ENCODE measurements at regions not wholly inside any gene's neighbourhood (a gene's known extent, or its start where the extent isn't known, plus 50 kb on each side); places are given as distances from the start of the nearest gene placed in this dataset.

DNA sequence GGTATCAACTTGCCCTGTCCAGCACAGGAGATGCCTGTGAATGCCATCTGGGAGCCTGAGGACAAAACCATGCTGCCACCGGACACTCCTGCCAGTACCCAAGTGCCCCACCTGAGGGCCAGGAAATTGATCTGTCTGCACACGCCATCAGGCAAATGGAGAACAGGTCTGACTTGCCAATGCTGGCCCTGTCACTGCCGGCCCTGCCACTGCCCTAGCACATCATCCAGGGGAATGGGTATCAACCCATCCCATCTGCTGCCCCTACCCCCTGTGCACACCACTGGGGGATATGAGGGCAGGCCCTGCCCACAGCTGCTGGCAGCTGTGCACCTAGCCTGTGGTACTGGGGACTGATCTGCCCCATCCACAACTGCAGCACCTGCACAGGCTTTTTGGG is 1081.6 kb upstream of the EYS start:
- CTCF ChIA-PET (ENCODE audit: partially characterized antibody), result no interaction called here
- Mint-ChIP-seq H3K4me1 (no peaks in the 10 kb centered on the region), H3K9me3 (peaks cover 0 to 9% (median 6%) of the 10 kb centered on the region in 8 donors), H3K36me3 (no peaks in the 10 kb centered on the region), H3K27me3 (no peaks in the 10 kb centered on the region), H3K4me3 (no peak overlapping the region), H3K27ac (no peak overlapping the region)
- peaks cover 0 to 2% of the 10 kb centered on the region in 2 donors for H3K9me3 ChIP-seq (ENCODE audit: control insufficient read depth in 1 of 2, low read length in 2 of 2)
- no peaks in the 10 kb centered on the region for H3K4me1 ChIP-seq (ENCODE audit: insufficient read depth, low read length)
- DNase-seq, result no peak
- POLR2A ChIA-PET (ENCODE audit: partially characterized antibody), result no interaction called here
- no peaks in the 10 kb centered on the region for H3K36me3 ChIP-seq (ENCODE audit: insufficient read depth, low read length)
- no peak overlapping the region for H3K4me3 ChIP-seq (ENCODE audit: low read length in 2 of 2)
- intact Hi-C loops (cut with micrococcal nuclease), result no loop called here
- H3K27ac ChIP-seq (ENCODE audit: low read depth, low read length), result no peak overlapping the region
- H3K27me3 ChIP-seq (ENCODE audit: insufficient read depth, low read length), result no peaks in the 10 kb centered on the region

GRCh38 chr6:66772800-66773199 is 1065.8 kb upstream of the EYS start:
- Mint-ChIP-seq H3K36me3 (no peaks in the 10 kb centered on the region), H3K4me1 (no peaks in the 10 kb centered on the region), H3K4me3 (no peak overlapping the region), H3K27me3 (no peaks in the 10 kb centered on the region), H3K27ac (no peak overlapping the region), H3K9me3 (peaks cover 0 to 22% (median 10%) of the 10 kb centered on the region in 8 donors)
- Histone ChIP-seq H3K4me1 (ENCODE audit: insufficient read depth, low read length) (no peaks in the 10 kb centered on the region), H3K36me3 (ENCODE audit: insufficient read depth, low read length) (no peaks in the 10 kb centered on the region), H3K9me3 (ENCODE audit: control insufficient read depth in 1 of 2, low read length in 2 of 2) (no peaks in the 10 kb centered on the region), H3K27me3 (ENCODE audit: insufficient read depth, low read length) (no peaks in the 10 kb centered on the region), H3K27ac (ENCODE audit: low read depth, low read length) (no peak overlapping the region), H3K4me3 (ENCODE audit: low read length in 2 of 2) (no peak overlapping the region)
- intact Hi-C loops (cut with micrococcal nuclease), result no loop called here
- ChIA-PET POLR2A (ENCODE audit: partially characterized antibody) (no interaction called here), CTCF (ENCODE audit: partially characterized antibody) (no interaction called here)
- no peak for DNase-seq

GRCh38 chr6:66771626-66772025 is 1064.6 kb upstream of the EYS start:
- peaks cover 0 to 20% (median 7%) of the 10 kb centered on the region in 8 donors for H3K9me3 Mint-ChIP-seq
- Histone ChIP-seq H3K4me1 (ENCODE audit: insufficient read depth, low read length) (no peaks in the 10 kb centered on the region), H3K9me3 (ENCODE audit: control insufficient read depth in 1 of 2, low read length in 2 of 2) (no peaks in the 10 kb centered on the region), H3K27ac (ENCODE audit: low read depth, low read length) (no peak overlapping the region), H3K4me3 (ENCODE audit: low read length in 2 of 2) (no peak overlapping the region), H3K27me3 (ENCODE audit: insufficient read depth, low read length) (no peaks in the 10 kb centered on the region), H3K36me3 (ENCODE audit: insufficient read depth, low read length) (no peaks in the 10 kb centered on the region)
- H3K27ac Mint-ChIP-seq, result no peak overlapping the region
- no peak overlapping the region for H3K4me3 Mint-ChIP-seq
- no peaks in the 10 kb centered on the region for H3K27me3 Mint-ChIP-seq
- intact Hi-C loops (cut with micrococcal nuclease), result no loop called here
- H3K4me1 Mint-ChIP-seq, result no peaks in the 10 kb centered on the region
- CTCF ChIA-PET (ENCODE audit: partially characterized antibody), result no interaction called here
- H3K36me3 Mint-ChIP-seq, result no peaks in the 10 kb centered on the region
- DNase-seq, result no peak
- POLR2A ChIA-PET (ENCODE audit: partially characterized antibody), result no interaction called here

DNA sequence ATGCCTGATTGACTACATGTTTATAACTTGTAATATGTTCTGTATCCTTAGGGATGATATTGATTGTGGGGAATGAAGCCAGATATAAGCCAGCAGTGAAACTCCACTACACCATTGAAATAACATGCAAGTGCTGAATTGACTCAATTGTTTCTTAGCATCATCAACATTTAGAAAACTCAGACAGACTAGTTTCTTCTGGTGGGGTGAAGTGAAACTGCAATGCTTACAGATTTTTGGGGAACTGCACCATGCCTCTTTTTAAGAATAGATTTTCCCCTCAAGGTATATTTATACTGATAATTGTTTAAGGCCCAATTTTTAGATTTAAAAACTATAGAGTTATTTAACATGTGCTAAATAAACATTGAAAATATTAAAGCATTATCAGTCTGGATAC is 1044.6 kb upstream of the EYS start:
- Histone ChIP-seq H3K27ac (ENCODE audit: low read depth, low read length) (no peak overlapping the region), H3K27me3 (ENCODE audit: insufficient read depth, low read length) (no peaks in the 10 kb centered on the region), H3K9me3 (ENCODE audit: control insufficient read depth in 1 of 2, low read length in 2 of 2) (no peaks in the 10 kb centered on the region), H3K4me3 (ENCODE audit: low read length in 2 of 2) (no peak overlapping the region), H3K36me3 (ENCODE audit: insufficient read depth, low read length) (no peaks in the 10 kb centered on the region), H3K4me1 (ENCODE audit: insufficient read depth, low read length) (no peaks in the 10 kb centered on the region)
- no peak for DNase-seq
- H3K36me3 Mint-ChIP-seq, result no peaks in the 10 kb centered on the region
- CTCF ChIA-PET (ENCODE audit: partially characterized antibody), result no interaction called here
- no peak overlapping the region for H3K27ac Mint-ChIP-seq
- POLR2A ChIA-PET (ENCODE audit: partially characterized antibody), result no interaction called here
- H3K27me3 Mint-ChIP-seq, result no peaks in the 10 kb centered on the region
- H3K4me1 Mint-ChIP-seq, result no peaks in the 10 kb centered on the region
- H3K9me3 Mint-ChIP-seq, result peaks cover 0 to 19% (median 3%) of the 10 kb centered on the region in 8 donors
- intact Hi-C loops (cut with micrococcal nuclease), result no loop called here
- no peak overlapping the region for H3K4me3 Mint-ChIP-seq

DNA sequence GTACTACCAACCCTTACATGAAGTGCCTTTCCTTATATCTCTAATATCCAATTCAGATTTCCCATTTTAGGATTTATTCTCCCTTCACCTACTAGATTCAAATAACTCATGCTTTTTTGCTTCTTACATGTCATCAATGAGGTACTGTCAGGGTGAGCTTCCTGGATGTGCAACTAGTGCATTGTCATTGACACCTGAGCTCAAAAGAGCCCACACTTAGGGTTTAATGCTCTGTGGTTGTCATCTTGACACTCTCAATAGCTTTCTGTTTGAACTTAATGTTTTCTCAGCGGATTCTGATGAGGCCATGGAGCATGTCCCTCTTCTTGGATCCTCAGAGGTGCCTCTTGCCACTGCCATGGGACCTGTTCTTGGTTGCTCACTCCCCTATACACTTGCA is 1033.3 kb upstream of the EYS start:
- H3K36me3 Mint-ChIP-seq, result no peaks in the 10 kb centered on the region
- no peaks in the 10 kb centered on the region for H3K27me3 ChIP-seq (ENCODE audit: insufficient read depth, low read length)
- no peaks in the 10 kb centered on the region for H3K4me1 ChIP-seq (ENCODE audit: insufficient read depth, low read length)
- H3K9me3 Mint-ChIP-seq, result peaks cover 0 to 12% (median 5%) of the 10 kb centered on the region in 8 donors
- DNase-seq, result no peak
- intact Hi-C loops (cut with micrococcal nuclease), result no loop called here
- no peak overlapping the region for H3K27ac Mint-ChIP-seq
- no peak overlapping the region for H3K4me3 Mint-ChIP-seq
- H3K27me3 Mint-ChIP-seq, result no peaks in the 10 kb centered on the region
- CTCF ChIA-PET (ENCODE audit: partially characterized antibody), result no interaction called here
- no peaks in the 10 kb centered on the region for H3K9me3 ChIP-seq (ENCODE audit: control insufficient read depth in 1 of 2, low read length in 2 of 2)
- H3K4me3 ChIP-seq (ENCODE audit: low read length in 2 of 2), result no peak overlapping the region
- H3K4me1 Mint-ChIP-seq, result peaks cover 0 to 2% (median 0%) of the 10 kb centered on the region in 4 donors
- POLR2A ChIA-PET (ENCODE audit: partially characterized antibody), result no interaction called here
- H3K27ac ChIP-seq (ENCODE audit: low read depth, low read length), result no peak overlapping the region
- no peaks in the 10 kb centered on the region for H3K36me3 ChIP-seq (ENCODE audit: insufficient read depth, low read length)

DNA sequence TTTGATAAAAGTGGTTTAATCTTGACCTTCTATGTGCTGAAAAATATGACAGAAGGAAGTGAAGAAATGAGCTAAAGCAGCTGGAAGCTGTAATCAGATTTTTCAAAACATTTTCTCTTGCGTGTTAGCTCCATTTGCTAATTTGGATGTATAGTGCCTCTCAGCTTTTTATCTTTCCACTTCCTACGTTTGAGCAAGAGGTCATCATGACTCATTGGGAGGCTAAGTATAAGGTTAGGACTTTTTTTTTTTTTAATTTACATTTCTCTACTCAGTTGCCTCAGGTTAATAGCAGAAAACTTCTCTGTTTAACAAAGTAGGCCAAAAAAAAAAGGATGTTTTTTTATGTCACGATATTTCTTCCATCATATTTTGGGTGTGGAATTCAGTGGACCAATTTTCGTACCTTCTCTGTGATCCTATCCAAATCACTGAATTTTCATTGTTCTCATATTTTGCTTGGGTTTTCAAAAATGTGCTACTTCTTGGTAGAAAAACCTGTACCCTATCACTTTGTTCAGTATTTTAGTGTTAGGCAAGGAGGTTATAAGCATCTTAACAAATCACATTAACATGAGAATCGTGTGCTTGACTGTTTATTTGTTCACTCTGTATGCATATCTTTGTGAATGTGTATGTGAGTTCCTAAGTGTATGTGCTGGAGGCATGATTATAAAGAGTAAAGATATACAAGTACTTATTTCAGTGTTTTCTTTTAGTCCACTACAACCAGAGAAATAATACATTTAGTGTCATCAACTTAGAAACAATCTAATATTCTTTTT is 1028.3 kb upstream of the EYS start:
- Histone ChIP-seq H3K4me1 (ENCODE audit: insufficient read depth, low read length) (no peaks in the 10 kb centered on the region), H3K27ac (ENCODE audit: low read depth, low read length) (no peak overlapping the region), H3K27me3 (ENCODE audit: insufficient read depth, low read length) (no peaks in the 10 kb centered on the region), H3K9me3 (ENCODE audit: control insufficient read depth in 1 of 2, low read length in 2 of 2) (no peaks in the 10 kb centered on the region), H3K36me3 (ENCODE audit: insufficient read depth, low read length) (no peaks in the 10 kb centered on the region), H3K4me3 (ENCODE audit: low read length in 2 of 2) (no peak overlapping the region)
- peaks cover 0 to 2% (median 0%) of the 10 kb centered on the region in 4 donors for H3K4me1 Mint-ChIP-seq
- POLR2A ChIA-PET (ENCODE audit: partially characterized antibody), result no interaction called here
- no peaks in the 10 kb centered on the region for H3K27me3 Mint-ChIP-seq
- no peak overlapping the region for H3K4me3 Mint-ChIP-seq
- intact Hi-C loops (cut with micrococcal nuclease), result no loop called here
- H3K9me3 Mint-ChIP-seq, result peaks cover 2 to 24% (median 10%) of the 10 kb centered on the region in 8 donors
- CTCF ChIA-PET (ENCODE audit: partially characterized antibody), result no interaction called here
- H3K27ac Mint-ChIP-seq, result no peak overlapping the region
- DNase-seq, result no peak
- no peaks in the 10 kb centered on the region for H3K36me3 Mint-ChIP-seq

DNA sequence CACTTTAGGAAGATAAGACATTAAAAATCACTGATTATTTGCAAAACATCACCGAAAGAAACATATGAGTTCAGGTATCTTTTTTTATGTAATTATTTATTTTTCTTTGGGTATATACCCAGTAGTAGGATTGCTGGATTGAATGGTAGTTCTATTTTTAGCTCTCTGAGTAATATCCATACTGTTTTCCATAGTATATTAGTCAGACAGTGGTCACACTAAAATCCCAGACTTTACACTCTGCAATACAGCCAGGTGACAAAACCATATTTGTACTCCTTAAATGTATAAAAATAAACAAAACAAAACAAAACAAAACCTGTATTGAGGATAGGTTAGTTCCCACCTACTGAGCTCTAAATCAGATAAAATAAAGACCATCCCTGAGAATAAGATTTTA is 1024.3 kb upstream of the EYS start:
- H3K36me3 Mint-ChIP-seq, result no peaks in the 10 kb centered on the region
- POLR2A ChIA-PET (ENCODE audit: partially characterized antibody), result no interaction called here

More for the DNA sequence above, 1024.3 kb upstream of the EYS start:
- Histone ChIP-seq H3K9me3 (ENCODE audit: control insufficient read depth in 1 of 2, low read length in 2 of 2) (no peaks in the 10 kb centered on the region), H3K36me3 (ENCODE audit: insufficient read depth, low read length) (no peaks in the 10 kb centered on the region), H3K27ac (ENCODE audit: low read depth, low read length) (no peak overlapping the region), H3K27me3 (ENCODE audit: insufficient read depth, low read length) (no peaks in the 10 kb centered on the region), H3K4me1 (ENCODE audit: insufficient read depth, low read length) (no peaks in the 10 kb centered on the region), H3K4me3 (ENCODE audit: low read length in 2 of 2) (no peak overlapping the region)
- no peaks in the 10 kb centered on the region for H3K27me3 Mint-ChIP-seq
- H3K9me3 Mint-ChIP-seq, result peaks cover 2 to 18% (median 7%) of the 10 kb centered on the region in 8 donors
- no peak for DNase-seq
- intact Hi-C loops (cut with micrococcal nuclease), result no loop called here
- no peaks in the 10 kb centered on the region for H3K4me1 Mint-ChIP-seq
- no peak overlapping the region for H3K27ac Mint-ChIP-seq
- H3K4me3 Mint-ChIP-seq, result no peak overlapping the region
- CTCF ChIA-PET (ENCODE audit: partially characterized antibody), result no interaction called here
